Colonic mucosa (tissue), 4 donors: ENCODE measurements at regions not wholly inside any gene's neighbourhood (a gene's known extent, or its start where the extent isn't known, plus 50 kb on each side); places are given as distances from the start of the nearest gene placed in this dataset.

Source experiments
- DNase-seq: peaks from one replicate; pipeline ENCODE4 v3.0.0-alpha.2; 2020
- H3K27ac ChIP-seq: fragments of 200-600 bp; one replicate; pipeline ENCODE4 v1.8.0; 2021
- H3K27me3 ChIP-seq: fragments of 200-600 bp; one replicate; pipeline ENCODE4 v1.8.0; 2021
- H3K36me3 ChIP-seq: fragments of 200-600 bp; one replicate; pipeline ENCODE4 v1.8.0; 2021
- H3K4me1 ChIP-seq: fragments of 200-600 bp; one replicate; pipeline ENCODE4 v1.8.0; 2021; ENCODE audit warnings: mild to moderate bottlenecking
- H3K4me3 ChIP-seq: fragments of 200-600 bp; one replicate; pipeline ENCODE4 v1.8.0; 2021
- H3K9ac ChIP-seq, 2 donors: one replicate each; pipeline ENCODE4 v1.7.0; 2013; ENCODE audit warnings: control low read depth in 2 of 2, low read depth in 2 of 2, low read length in 2 of 2
- H3K9me3 ChIP-seq: fragments of 200-600 bp; one replicate; pipeline ENCODE4 v1.8.0; 2021
- CTCF ChIP-seq: fragments of 200-600 bp; IDR thresholded peaks from one replicate; pipeline ENCODE4 v1.8.0; 2022; ENCODE audit warnings: antibody characterized with exemption, mild to moderate bottlenecking
- intact Hi-C: fragments of 100-400 bp; cut with DNase I; formaldehyde crosslinking; loops from one replicate; pipeline ENCODE4 v1.14.1; 2022
- donor health status: healthy.
- donor health status: DM: no; HTN: no; CAD: no.
- donor health status: DM: no; HTN: no; CAD: no.

- Histone ChIP-seq H3K27me3 (no peaks in the 10 kb centered on the region), H3K4me1 (no peaks in the 10 kb centered on the region), H3K36me3 (no peaks in the 10 kb centered on the region), H3K9me3 (no peaks in the 10 kb centered on the region), H3K9ac (no peak overlapping the region), H3K27ac (no peak overlapping the region), H3K4me3 (no peak overlapping the region)
- no peak for TF ChIP-seq CTCF
- DNase-seq = no peak
- intact Hi-C loops = loop anchor here (10.0 kb wide), 1 partner anchor 175 kb away; no protein-coding TSS in a partner anchor
Measured at GRCh38 chr14:58820032-58820431, 182.3 kb downstream of the DACT1 start.

GRCh38 chr14:58821421-58821820, 183.7 kb downstream of the DACT1 start:
- intact Hi-C loops = loop anchor here (10.0 kb wide), 1 partner anchor 177 kb away; no protein-coding TSS in a partner anchor
- Histone ChIP-seq H3K27me3 (no peaks in the 10 kb centered on the region), H3K9me3 (no peaks in the 10 kb centered on the region), H3K4me1 (no peaks in the 10 kb centered on the region), H3K36me3 (no peaks in the 10 kb centered on the region), H3K27ac (no peak overlapping the region), H3K9ac (no peak overlapping the region), H3K4me3 (no peak overlapping the region)
- DNase-seq = no peak
- no peak for TF ChIP-seq CTCF

- no peak for TF ChIP-seq CTCF
- Histone ChIP-seq H3K27ac (no peak overlapping the region), H3K36me3 (no peaks in the 10 kb centered on the region), H3K4me1 (no peaks in the 10 kb centered on the region), H3K9ac (no peak overlapping the region), H3K4me3 (no peak overlapping the region), H3K27me3 (no peaks in the 10 kb centered on the region), H3K9me3 (no peaks in the 10 kb centered on the region)
- no peak for DNase-seq
- intact Hi-C loops = loop anchor here (10.0 kb wide), 1 partner anchor 178 kb away; no protein-coding TSS in a partner anchor
Measured at GRCh38 chr14:58822856-58823255, 185.1 kb downstream of the DACT1 start.

GRCh38 chr14:58823312-58823711, 185.6 kb downstream of the DACT1 start:
- no peak overlapping the region for H3K27ac ChIP-seq
- no peak overlapping the region for H3K4me3 ChIP-seq
- H3K4me1 ChIP-seq = no peaks in the 10 kb centered on the region
- H3K9me3 ChIP-seq = no peaks in the 10 kb centered on the region
- no peak for TF ChIP-seq CTCF
- no peaks in the 10 kb centered on the region for H3K27me3 ChIP-seq
- intact Hi-C loops = loop anchor here (10.0 kb wide), 1 partner anchor 179 kb away; no protein-coding TSS in a partner anchor
- H3K9ac ChIP-seq = no peak overlapping the region
- no peak for DNase-seq
- no peaks in the 10 kb centered on the region for H3K36me3 ChIP-seq

GRCh38 chr14:58824106-58824505, 186.3 kb downstream of the DACT1 start:
- Histone ChIP-seq H3K9ac (no peak overlapping the region), H3K4me3 (no peak overlapping the region), H3K27me3 (no peaks in the 10 kb centered on the region), H3K36me3 (no peaks in the 10 kb centered on the region), H3K4me1 (no peaks in the 10 kb centered on the region), H3K27ac (no peak overlapping the region), H3K9me3 (no peaks in the 10 kb centered on the region)
- intact Hi-C loops = loop anchor here (10.0 kb wide), 1 partner anchor 179 kb away; no protein-coding TSS in a partner anchor
- TF ChIP-seq CTCF = no peak
- DNase-seq = no peak
